Neural cell (in vitro differentiated cells): ENCODE measurements at regions not wholly inside any gene's neighbourhood (a gene's known extent, or its start where the extent isn't known, plus 50 kb on each side); places are given as distances from the start of the nearest gene placed in this dataset.

Experiments
- H2AFZ ChIP-seq: fragments of 200-600, 300-800 bp; sonication (generic), shearing (Covaris generic); 2 replicates; pipeline ENCODE4 v1.6.0; 2014; ENCODE audit warnings: low read depth, mild to moderate bottlenecking, antibody characterized with exemption, low read length, moderate library complexity
- H3F3A ChIP-seq: fragments of 200-600 bp; shearing (Covaris generic); 2 replicates; pipeline ENCODE4 v1.6.1; 2016; ENCODE audit warnings: mild to moderate bottlenecking, moderate library complexity, mixed read lengths, antibody characterized with exemption, low read length; ENCODE audit not compliant: insufficient read depth, poor library complexity, severe bottlenecking
- H3K27ac ChIP-seq: fragments of 200-600, 300-800 bp; sonication (generic), shearing (Covaris generic); 2 replicates; pipeline ENCODE4 v1.5.1; 2014; ENCODE audit warnings: mild to moderate bottlenecking, low read length, moderate library complexity
- H3K27me3 ChIP-seq: fragments of 300-800, 200-600 bp; sonication (generic), shearing (Covaris generic); 2 replicates; pipeline ENCODE4 v1.6.0; 2014; ENCODE audit warnings: mild to moderate bottlenecking, low read depth, low read length, moderate library complexity; ENCODE audit not compliant: insufficient read depth
- H3K36me3 ChIP-seq: fragments of 300-800, 200-600 bp; sonication (generic), shearing (Covaris generic); 2 replicates; pipeline ENCODE4 v1.5.1; 2014; ENCODE audit warnings: mild to moderate bottlenecking, antibody characterized with exemption, low read length, moderate library complexity; ENCODE audit not compliant: insufficient read depth
- H3K4me2 ChIP-seq: fragments of 300-800, 200-600 bp; sonication (generic), shearing (Covaris generic); 2 replicates; pipeline ENCODE4 v1.6.0; 2014; ENCODE audit warnings: mild to moderate bottlenecking, low read length
- H3K4me3 ChIP-seq: fragments of 300-800, 200-600 bp; sonication (generic), shearing (Covaris generic); 2 replicates; pipeline ENCODE4 v1.5.1; 2014; ENCODE audit warnings: mild to moderate bottlenecking, low read length, moderate library complexity
- H3K79me2 ChIP-seq: fragments of 200-600 bp; shearing (Covaris generic); replicated peaks from 2 replicates; pipeline ENCODE4 v1.6.0; 2014; ENCODE audit warnings: mild to moderate bottlenecking, low read length, moderate library complexity; ENCODE audit not compliant: insufficient read depth
- H3K9ac ChIP-seq: fragments of 300-800, 200-600 bp; sonication (generic), shearing (Covaris generic); 2 replicates; pipeline ENCODE4 v1.6.1; 2016; ENCODE audit warnings: mild to moderate bottlenecking, low read length, mixed read lengths
- H3K9me2 ChIP-seq: fragments of 200-600 bp; shearing (Covaris generic); 2 replicates; pipeline ENCODE4 v1.6.1; 2016; ENCODE audit warnings: mild to moderate bottlenecking, low read length, mixed read lengths; ENCODE audit not compliant: insufficient read depth
- H3K9me3 ChIP-seq: fragments of 200-600, 300-800 bp; sonication (generic), shearing (Covaris generic); 2 replicates; pipeline ENCODE4 v1.6.1; 2016; ENCODE audit warnings: mild to moderate bottlenecking, mixed run types, low read length, moderate library complexity, mixed read lengths
- H4K20me1 ChIP-seq: fragments of 200-600 bp; shearing (Covaris generic); 2 replicates; pipeline ENCODE4 v1.6.1; 2016; ENCODE audit warnings: mild to moderate bottlenecking, mixed run types; ENCODE audit not compliant: insufficient read depth
- CTCF ChIP-seq: fragments of 450-650 bp; IDR thresholded peaks from 2 replicates; pipeline ENCODE4 v1.5.1; 2014; ENCODE audit warnings: antibody characterized with exemption, mild to moderate bottlenecking, moderate library complexity; ENCODE audit not compliant: poor library complexity, severe bottlenecking
- EP300 ChIP-seq: fragments of 450-650 bp; conservative IDR thresholded peaks from 2 replicates; pipeline ENCODE4 v1.6.1; 2014; ENCODE audit warnings: antibody characterized with exemption, mild to moderate bottlenecking, moderate library complexity; ENCODE audit not compliant: poor library complexity, severe bottlenecking
- EZH2 ChIP-seq: fragments of 200-600, 300-800 bp; shearing (Covaris generic), sonication (generic); IDR thresholded peaks from 2 replicates; pipeline ENCODE4 v1.6.1; 2014; ENCODE audit warnings: antibody characterized with exemption, low read length, borderline replicate concordance, mild to moderate bottlenecking; ENCODE audit not compliant: insufficient read depth, poor library complexity, severe bottlenecking
- MXI1 ChIP-seq: fragments of 450-650 bp; conservative IDR thresholded peaks from 2 replicates; pipeline ENCODE4 v1.6.1; 2014; ENCODE audit warnings: antibody characterized with exemption, mild to moderate bottlenecking; ENCODE audit not compliant: poor library complexity, severe bottlenecking
- POLR2AphosphoS5 ChIP-seq: IDR thresholded peaks from 2 replicates; pipeline ENCODE4 v1.6.1; 2012
- RAD21 ChIP-seq: fragments of 450-650 bp; conservative IDR thresholded peaks from 2 replicates; pipeline ENCODE4 v1.6.1; 2014; ENCODE audit warnings: antibody characterized with exemption, mild to moderate bottlenecking, moderate library complexity
- REST ChIP-seq: IDR thresholded peaks from 2 replicates; pipeline ENCODE4 v1.6.1; 2012; ENCODE audit warnings: borderline replicate concordance
- SMC3 ChIP-seq: fragments of 450-650 bp; conservative IDR thresholded peaks from 2 replicates; pipeline ENCODE4 v1.6.1; 2014; ENCODE audit warnings: antibody characterized with exemption, mild to moderate bottlenecking, moderate library complexity; ENCODE audit not compliant: poor library complexity
- TAF1 ChIP-seq: IDR thresholded peaks from 2 replicates; pipeline ENCODE4 v1.6.1; 2012; ENCODE audit warnings: low read depth

GRCh38 chr13:26867451-26868091, 107.0 kb upstream of the GPR12 start:
- H3K4me2 ChIP-seq, result no peak overlapping the region
- no peaks in the 10 kb centered on the region for H3K79me2 ChIP-seq
- no peaks in the 10 kb centered on the region for H3F3A ChIP-seq
- no peaks in the 10 kb centered on the region for H3K9me3 ChIP-seq
- no peak overlapping the region for H2AFZ ChIP-seq
- no peaks in the 10 kb centered on the region for H3K9me2 ChIP-seq
- H3K27ac ChIP-seq, result no peak overlapping the region
- no peak overlapping the region for H3K9ac ChIP-seq
- no peak for TF ChIP-seq POLR2AphosphoS5
- no peak for TF ChIP-seq RAD21
- no peak for TF ChIP-seq EP300
- peaks cover 3% of the 10 kb centered on the region for H3K27me3 ChIP-seq
- H4K20me1 ChIP-seq, result no peaks in the 10 kb centered on the region
- no peak overlapping the region for H3K4me3 ChIP-seq
- no peaks in the 10 kb centered on the region for H3K36me3 ChIP-seq

- TF ChIP-seq MXI1 (no peak), SMC3 (no peak), EP300 (no peak), EZH2 (no peak), CTCF (no peak), TAF1 (no peak), RAD21 (no peak), POLR2AphosphoS5 (no peak), REST (no peak)
- Histone ChIP-seq H4K20me1 (no peaks in the 10 kb centered on the region), H3K36me3 (no peaks in the 10 kb centered on the region), H3K9me2 (no peaks in the 10 kb centered on the region), H3K4me2 (no peak overlapping the region), H3K27me3 (peaks cover 3% of the 10 kb centered on the region), H3K27ac (no peak overlapping the region), H3F3A (no peaks in the 10 kb centered on the region), H3K4me3 (no peak overlapping the region), H3K79me2 (no peaks in the 10 kb centered on the region), H3K9me3 (no peaks in the 10 kb centered on the region), H3K9ac (no peak overlapping the region), H2AFZ (no peak overlapping the region)
These were observed 104.0 kb upstream of the GPR12 start for GRCh38 chr13:26864576-26864975.

- no peaks in the 10 kb centered on the region for H3K36me3 ChIP-seq
- no peaks in the 10 kb centered on the region for H4K20me1 ChIP-seq
- H3K27me3 ChIP-seq, result no peaks in the 10 kb centered on the region
- H3K9me2 ChIP-seq, result no peaks in the 10 kb centered on the region
- H3K9me3 ChIP-seq, result no peaks in the 10 kb centered on the region
- H3K4me3 ChIP-seq, result no peak overlapping the region
- H3K27ac ChIP-seq, result no peak overlapping the region
- no peak overlapping the region for H3K4me2 ChIP-seq
- no peaks in the 10 kb centered on the region for H3K79me2 ChIP-seq
- no peak overlapping the region for H3K9ac ChIP-seq
- TF ChIP-seq TAF1, result no peak
- no peak for TF ChIP-seq POLR2AphosphoS5
- no peak for TF ChIP-seq CTCF
- TF ChIP-seq MXI1, result no peak
- TF ChIP-seq RAD21, result no peak
- TF ChIP-seq SMC3, result no peak
- TF ChIP-seq EP300, result no peak
- no peak for TF ChIP-seq REST
- no peak for TF ChIP-seq EZH2
- no peaks in the 10 kb centered on the region for H3F3A ChIP-seq
- no peak overlapping the region for H2AFZ ChIP-seq
These were observed 101.4 kb upstream of the GPR12 start for GRCh38 chr13:26861941-26862340.
